ENCODE measurements at regions not wholly inside any gene's neighbourhood (a gene's known extent, or its start where the extent isn't known, plus 50 kb on each side); places are given as distances from the start of the nearest gene placed in this dataset.

GRCh38 chr2:176658708-176659107 lies 389.5 kb downstream of the MTX2 start:
- Histone ChIP-seq H3K4me3 (ENCODE audit: low read depth, low read length) (no peak overlapping the region), H3K27me3 (ENCODE audit: control insufficient read depth, insufficient read depth, low read length) (peaks cover 8% of the 10 kb centered on the region), H3K27ac (ENCODE audit: low read depth, low read length) (no peak overlapping the region), H3K9me3 (ENCODE audit: control insufficient read depth, insufficient read depth, low read length) (no peaks in the 10 kb centered on the region)
- no peak for TF ChIP-seq CTCF (IDR thresholded peaks at IDR 0.05; ENCODE audit: low read depth, low read length)
- DNase-seq (ENCODE audit: low read depth, low spot score), result no peak
- POLR2A ChIA-PET, result no interaction called here
- CTCF ChIA-PET, result no interaction called here

- peaks cover 8% of the 10 kb centered on the region for H3K27me3 ChIP-seq (ENCODE audit: control insufficient read depth, insufficient read depth, low read length)
- no peaks in the 10 kb centered on the region for H3K9me3 ChIP-seq (ENCODE audit: control insufficient read depth, insufficient read depth, low read length)
- TF ChIP-seq CTCF (IDR thresholded peaks at IDR 0.05; ENCODE audit: low read depth, low read length), result no peak
- POLR2A ChIA-PET, result no interaction called here
- no peak overlapping the region for H3K27ac ChIP-seq (ENCODE audit: low read depth, low read length)
- DNase-seq (ENCODE audit: low read depth, low spot score), result no peak
- no peak overlapping the region for H3K4me3 ChIP-seq (ENCODE audit: low read depth, low read length)
- CTCF ChIA-PET, result interaction anchor here (1.0 to 6.3 kb wide), 3 partner anchors 10 to 208 kb away, joined by 3 to 61 read pairs (median 3); no protein-coding TSS in a partner anchor
Measured at GRCh38 chr2:176662753-176663152, 393.5 kb downstream of the MTX2 start.

DNA sequence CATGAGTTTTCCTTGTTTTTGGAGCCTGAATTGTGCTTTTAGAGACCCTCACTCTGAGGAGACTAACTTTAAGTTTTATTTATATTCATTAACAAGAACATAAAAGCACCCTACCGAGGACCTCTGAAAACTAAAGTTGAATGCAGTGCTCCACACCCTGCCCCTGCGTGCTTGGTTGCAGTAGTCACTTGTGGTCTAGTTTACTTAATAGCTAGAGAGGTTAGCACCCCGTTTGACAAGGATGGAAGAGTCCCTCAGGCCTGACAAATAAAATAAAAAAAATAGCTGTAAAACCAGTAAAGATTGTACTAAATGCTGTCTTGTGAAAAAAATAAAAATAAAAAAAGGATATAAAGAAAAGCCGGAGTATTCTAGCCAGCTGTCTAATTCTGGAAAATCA lies 395.2 kb downstream of the MTX2 start:
- Histone ChIP-seq H3K27me3 (ENCODE audit: control insufficient read depth, insufficient read depth, low read length) (peaks cover 6% of the 10 kb centered on the region), H3K27ac (ENCODE audit: low read depth, low read length) (no peak overlapping the region), H3K4me3 (ENCODE audit: low read depth, low read length) (no peak overlapping the region), H3K9me3 (ENCODE audit: control insufficient read depth, insufficient read depth, low read length) (no peaks in the 10 kb centered on the region)
- ChIA-PET CTCF (interaction anchor here (0.9 to 6.3 kb wide), 5 partner anchors 12 to 551 kb away, joined by 3 to 61 read pairs (median 3); no protein-coding TSS in a partner anchor), POLR2A (no interaction called here)
- DNase-seq (ENCODE audit: low read depth, low spot score), result no peak
- no peak for TF ChIP-seq CTCF (IDR thresholded peaks at IDR 0.05; ENCODE audit: low read depth, low read length)

DNA sequence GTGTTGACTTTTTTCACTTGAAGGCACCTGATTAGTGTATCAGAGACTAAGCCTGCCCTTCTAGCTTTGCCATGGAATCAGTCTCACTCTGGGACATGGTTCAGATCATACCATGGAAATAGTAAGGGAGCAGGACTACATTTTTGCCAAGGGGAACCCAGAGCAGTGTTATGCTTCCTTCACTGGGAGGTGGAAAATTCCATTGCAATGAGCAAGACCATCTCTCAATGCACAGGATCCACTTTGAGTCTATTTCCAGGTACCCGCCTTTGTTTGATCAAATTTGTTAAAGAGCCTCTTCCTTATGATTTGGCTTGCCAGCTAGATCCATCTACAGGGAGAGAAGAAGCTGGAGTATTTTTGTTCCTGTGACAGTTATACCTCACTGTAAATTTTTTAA lies 395.8 kb downstream of the MTX2 start:
- no peak for DNase-seq (ENCODE audit: low read depth, low spot score)
- no peaks in the 10 kb centered on the region for H3K9me3 ChIP-seq (ENCODE audit: control insufficient read depth, insufficient read depth, low read length)
- CTCF ChIA-PET, result interaction anchor here (0.6 to 6.3 kb wide), 4 partner anchors 12 to 712 kb away, joined by 3 to 61 read pairs (median 4); no protein-coding TSS in a partner anchor
- POLR2A ChIA-PET, result no interaction called here
- no peak overlapping the region for H3K27ac ChIP-seq (ENCODE audit: low read depth, low read length)
- no peak overlapping the region for H3K4me3 ChIP-seq (ENCODE audit: low read depth, low read length)
- no peak for TF ChIP-seq CTCF (IDR thresholded peaks at IDR 0.05; ENCODE audit: low read depth, low read length)
- peaks cover 6% of the 10 kb centered on the region for H3K27me3 ChIP-seq (ENCODE audit: control insufficient read depth, insufficient read depth, low read length)

DNA sequence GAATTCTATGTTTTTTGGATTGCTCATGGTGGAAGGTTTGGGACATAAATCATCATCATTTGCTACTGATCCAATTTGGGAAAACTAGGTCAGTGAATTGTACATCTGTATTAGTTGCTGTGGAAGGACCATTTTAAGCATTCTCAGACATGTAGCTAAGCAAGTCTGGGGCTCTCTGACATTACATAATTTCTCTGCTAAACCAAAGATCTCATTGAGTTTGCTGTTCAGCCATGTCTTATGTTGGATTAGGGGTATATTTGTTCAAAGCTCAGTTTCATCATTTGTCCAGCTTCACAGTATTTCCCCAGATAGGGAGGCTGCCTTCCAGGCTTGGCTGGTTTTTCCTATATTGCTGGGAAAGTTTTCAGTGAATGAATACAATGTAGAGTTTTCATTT lies 399.7 kb downstream of the MTX2 start:
- Histone ChIP-seq H3K4me3 (ENCODE audit: low read depth, low read length) (no peak overlapping the region), H3K9me3 (ENCODE audit: control insufficient read depth, insufficient read depth, low read length) (no peaks in the 10 kb centered on the region), H3K27ac (ENCODE audit: low read depth, low read length) (no peak overlapping the region), H3K27me3 (ENCODE audit: control insufficient read depth, insufficient read depth, low read length) (no peaks in the 10 kb centered on the region)
- POLR2A ChIA-PET, result no interaction called here
- CTCF ChIA-PET, result interaction anchor here (1.0 kb wide), 1 partner anchor 17 kb away, joined by 5 read pairs; no protein-coding TSS in a partner anchor
- DNase-seq (ENCODE audit: low read depth, low spot score), result no peak
- TF ChIP-seq CTCF (IDR thresholded peaks at IDR 0.05; ENCODE audit: low read depth, low read length), result no peak

Measured in AG04450 (cell line).